HG03108 (cell line): ENCODE measurements at regions not wholly inside any gene's neighbourhood (a gene's known extent, or its start where the extent isn't known, plus 50 kb on each side); places are given as distances from the start of the nearest gene placed in this dataset.
"Not testable (repeated sequence)": the region's sequence is repeated elsewhere in the genome, so short reads cannot be mapped to it uniquely, and the experiment has no call there.

Source experiments
- ATAC-seq: cut with Tn5 transposase; IDR thresholded peaks from one replicate; pipeline ENCODE4 v1.9.1; 2021; ENCODE audit warnings: moderate library complexity; ENCODE audit not compliant: unreplicated experiment

DNA sequence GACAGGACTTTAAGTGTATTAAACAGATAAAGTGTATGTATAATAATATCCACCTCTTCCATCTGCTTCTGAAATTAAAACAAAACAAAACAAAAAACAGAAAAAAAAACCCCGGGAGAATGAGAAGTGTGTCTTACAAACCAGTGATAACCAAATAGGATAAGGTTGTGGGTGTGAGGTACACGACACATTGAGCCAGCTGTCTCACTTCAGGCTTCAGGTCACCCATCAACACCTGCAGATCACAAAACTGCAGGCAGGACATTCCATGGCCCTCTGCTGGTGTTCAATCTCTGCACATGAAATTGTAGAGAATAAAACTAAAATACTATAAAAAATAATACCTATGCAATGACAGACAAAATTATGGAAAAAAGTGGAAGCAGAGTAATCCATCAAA is 339.9 kb downstream of the SFMBT2 start:
- no peak for ATAC-seq

DNA sequence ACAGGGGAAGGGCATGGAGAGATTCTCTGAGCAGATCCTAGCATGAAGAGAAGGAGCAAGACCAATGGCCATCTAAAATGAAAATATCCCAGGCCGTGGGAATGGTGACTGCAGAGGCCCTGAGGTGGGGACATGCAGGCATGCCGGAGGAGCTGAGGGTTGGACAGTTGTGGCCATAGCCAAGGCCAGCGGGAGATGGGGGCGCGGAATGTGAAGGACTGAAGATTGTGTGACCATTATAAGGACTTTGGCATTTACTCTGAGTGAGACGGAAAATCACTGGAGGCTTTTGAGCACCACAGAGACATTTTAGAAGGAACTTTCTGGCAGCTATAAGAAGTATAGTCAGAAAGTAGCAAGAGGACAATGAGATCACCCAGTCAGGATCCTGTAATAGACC is 341.1 kb downstream of the SFMBT2 start:
- ATAC-seq = no peak

DNA sequence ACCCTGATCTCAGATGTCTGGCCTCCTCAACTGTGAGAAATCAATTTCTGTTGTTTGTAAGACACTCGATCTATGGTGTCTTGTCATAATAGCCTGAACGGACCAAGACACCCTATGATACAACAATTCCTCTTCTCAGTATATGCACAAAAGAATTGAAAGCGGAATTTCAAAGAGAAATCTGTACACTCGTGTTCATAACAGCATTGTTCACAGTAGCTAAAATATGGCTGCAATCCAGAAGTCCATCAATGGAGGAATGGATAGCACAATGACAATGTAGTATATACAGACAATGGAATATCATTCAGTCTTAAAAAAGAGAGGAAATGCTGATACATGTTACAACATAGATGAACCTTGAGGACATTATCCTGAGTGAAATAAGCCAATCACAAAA is 354.6 kb downstream of the SFMBT2 start:
- no peak for ATAC-seq

DNA sequence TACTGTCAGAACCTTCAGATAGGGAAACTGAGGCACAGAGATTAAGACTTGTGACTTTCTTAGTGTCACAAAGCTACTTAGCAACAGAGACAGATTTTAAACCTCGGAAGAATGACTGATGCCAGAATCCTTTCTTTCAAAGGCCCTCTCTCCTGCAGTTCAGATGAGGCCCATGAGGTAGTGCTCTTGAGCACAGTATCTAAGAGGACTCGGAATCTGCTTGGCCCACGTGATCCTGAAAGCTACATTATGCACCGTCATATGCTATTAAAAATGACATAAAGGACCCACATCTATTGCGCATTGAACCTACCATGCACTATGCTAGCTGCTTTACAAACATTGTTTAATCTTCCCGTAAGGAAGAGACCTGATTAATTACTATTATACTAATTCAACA is 355.9 kb downstream of the SFMBT2 start:
- ATAC-seq = no peak

DNA sequence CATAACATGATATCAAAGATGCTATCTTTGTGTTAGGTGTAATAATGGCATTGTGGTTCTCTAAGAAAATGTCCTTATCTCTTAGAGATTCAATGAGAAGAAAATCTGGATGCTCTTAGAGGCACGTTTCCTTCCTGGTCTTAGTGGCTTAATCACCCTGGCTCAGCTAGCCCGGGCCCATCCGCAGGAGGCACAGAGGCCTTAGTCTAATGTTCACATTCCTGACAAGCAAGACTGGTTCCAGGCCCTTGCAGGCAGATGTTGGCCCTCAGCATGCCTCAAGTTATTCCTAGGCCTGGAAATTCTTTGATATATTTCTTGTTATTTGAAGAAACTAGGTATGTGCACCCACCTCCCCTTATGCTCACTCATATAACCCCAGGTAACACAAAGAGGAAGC is 357.6 kb downstream of the SFMBT2 start:
- no peak for ATAC-seq

DNA sequence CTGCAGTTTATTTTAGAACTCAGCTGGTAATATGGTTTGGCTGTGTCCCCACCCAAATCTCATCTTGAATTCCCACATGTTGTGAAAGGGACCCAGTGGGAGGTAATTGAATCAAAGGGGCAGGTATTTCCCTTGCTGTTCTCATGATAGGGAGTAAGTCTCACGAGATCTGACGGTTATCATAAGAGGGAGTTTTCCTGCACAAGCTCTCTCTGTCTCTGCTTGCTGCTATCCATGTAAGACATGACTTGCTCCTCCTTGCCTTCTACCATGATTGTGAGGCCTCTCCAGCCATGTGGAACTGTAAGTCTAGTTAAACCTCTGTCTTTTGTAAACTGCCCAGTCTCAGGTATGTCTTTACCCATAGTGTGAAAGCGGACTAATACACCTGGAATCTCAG is 360.8 kb downstream of the SFMBT2 start:
- not testable (repeated sequence) for ATAC-seq

DNA sequence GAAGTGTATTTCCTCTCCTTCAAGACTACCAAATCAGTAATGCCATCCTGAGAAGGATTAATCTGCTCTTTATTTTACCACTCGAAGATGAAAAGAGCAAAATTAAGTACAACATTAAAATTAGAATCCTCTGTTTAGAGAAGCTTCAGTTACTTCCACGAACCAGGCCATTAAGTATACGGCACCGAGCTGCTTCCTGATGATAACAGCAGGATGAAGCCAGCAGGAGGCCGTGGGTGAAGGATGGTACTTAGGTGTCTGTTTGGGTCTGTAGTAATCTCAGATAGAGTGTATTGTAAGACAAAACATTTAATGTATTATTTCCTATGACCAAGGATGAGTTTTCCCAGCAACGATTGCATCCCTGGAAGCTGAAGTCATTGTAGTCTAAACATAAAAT is 362.8 kb downstream of the SFMBT2 start:
- ATAC-seq = no peak

DNA sequence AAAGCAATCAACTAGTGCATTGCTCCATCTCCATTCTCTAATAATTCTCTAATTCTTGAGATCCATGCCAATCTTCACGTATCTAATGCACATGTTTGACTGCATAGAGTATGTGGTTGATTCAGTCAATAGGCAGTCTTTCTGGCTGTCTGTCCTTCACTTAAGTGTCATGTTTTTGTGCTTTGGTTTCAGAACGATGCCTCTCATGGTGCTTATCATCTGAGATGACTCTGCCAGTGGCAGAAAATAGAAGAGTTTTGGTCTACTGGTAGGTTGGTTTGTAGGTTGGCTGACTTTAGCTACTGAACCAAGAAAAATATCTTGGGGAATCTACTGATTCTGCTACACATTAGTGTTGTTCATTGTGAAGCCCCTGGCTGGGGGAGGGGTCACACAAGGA is 364.2 kb downstream of the SFMBT2 start:
- ATAC-seq = peak; percentile 45

DNA sequence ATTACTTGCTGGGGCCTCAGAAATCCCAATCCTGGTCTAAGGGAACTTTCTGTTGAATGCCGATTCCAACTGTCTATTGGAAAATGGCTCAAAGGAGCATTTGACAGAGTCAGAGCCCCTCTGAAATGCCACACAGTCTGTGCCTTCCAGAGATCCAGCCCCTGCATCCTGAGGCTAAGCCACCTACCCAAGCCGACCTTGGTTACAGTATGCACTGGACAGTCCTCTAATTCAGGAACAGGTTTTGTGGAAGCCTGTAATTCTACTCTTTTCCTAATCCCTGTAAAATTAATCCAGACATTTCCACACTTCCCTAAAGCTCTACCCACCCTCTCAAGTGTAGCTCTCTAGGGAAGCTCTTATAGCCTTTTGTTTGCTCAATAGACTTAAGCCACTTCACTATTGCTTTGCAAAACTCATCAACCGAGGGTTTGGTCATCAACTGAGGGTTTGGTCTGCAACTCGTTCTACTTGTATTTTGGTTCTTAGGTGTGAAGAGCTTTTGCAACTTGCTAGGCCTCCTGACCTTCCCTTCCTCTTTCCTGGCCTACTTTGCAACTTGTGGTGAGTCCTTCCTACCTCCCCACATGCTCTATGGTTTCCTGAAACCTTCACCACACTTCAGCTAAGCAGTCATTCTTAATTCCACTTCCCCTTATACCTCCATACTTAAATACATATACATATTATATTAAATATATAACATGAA is 364.8 kb downstream of the SFMBT2 start:
- peak; percentile 84 for ATAC-seq

DNA sequence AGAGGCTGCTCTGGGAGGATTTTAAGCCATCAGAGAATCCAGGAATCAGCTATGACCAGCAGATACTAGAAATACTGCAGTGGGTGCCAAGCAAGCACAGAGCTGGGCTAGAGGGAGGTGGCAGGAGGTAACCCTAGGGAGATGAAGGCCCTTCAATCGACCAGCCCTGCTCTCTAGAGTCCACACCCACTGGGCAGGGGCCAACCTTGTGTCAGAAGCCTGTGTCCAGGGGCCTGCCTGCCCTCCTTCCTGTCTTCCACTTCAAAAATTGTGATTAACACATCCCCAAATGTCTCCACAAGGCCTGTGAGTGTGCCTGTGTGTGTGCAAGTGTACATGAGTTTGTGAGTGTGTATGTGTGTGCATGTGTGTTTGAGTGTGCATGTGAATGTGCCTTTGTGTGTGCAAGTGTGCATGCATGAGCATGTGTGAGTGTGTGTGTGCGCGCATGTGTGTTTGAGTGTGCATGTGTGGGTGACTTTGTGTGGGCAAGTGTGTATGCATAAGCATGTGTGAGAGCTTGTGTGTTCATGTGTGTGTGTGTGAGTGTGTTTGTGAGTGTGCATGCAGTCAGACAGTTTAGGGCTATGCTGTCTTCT is 367.7 kb downstream of the SFMBT2 start:
- ATAC-seq = no peak

DNA sequence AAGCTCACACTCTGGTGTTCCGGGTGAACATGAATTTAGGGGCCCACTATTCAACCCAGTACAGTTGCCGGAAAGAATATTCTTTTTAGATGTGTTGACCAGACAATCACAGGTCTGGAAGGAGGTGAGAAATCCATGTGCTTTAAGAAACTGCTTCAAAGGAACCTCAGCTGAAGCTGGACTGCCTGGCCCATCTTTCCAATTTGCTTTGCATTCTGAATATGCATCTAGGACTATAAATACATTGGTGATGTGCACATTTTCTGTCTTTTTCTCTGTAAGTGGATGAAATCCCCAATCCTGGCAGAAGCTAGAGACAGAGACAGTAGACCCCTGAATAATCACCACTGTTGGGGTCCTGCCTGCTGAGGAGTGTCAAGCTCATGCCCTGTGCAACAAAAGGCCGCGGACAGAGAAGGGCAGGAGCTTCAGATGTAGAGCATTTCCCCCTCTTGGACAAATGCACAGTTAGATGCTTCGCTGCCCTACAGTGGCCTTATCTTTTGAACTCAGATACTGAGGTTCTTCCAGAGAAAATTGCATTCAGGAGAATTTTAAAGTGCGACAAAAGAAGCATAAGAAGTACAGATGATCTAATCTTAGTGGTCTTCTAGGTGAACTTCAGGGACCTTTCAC is 368.3 kb downstream of the SFMBT2 start:
- no peak for ATAC-seq

DNA sequence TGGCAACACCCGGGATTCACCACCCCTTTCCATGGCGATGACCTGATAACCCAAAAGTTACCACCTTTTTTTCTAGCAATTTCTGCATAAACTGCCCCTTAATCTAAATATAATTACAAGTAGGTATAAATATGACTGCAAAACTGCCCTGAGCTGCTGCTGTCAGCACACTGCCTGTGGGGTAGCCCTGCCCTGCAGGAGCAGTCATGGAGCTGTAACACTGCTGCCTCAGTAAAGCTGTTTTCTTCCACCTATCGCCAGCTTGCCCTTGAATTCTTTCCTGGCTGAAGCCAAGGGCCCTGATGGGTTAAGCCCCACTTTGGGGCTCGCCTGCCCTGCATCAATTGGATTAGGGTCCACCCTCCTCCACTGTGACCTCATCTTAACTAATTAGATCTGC is 368.8 kb downstream of the SFMBT2 start:
- ATAC-seq = no peak

DNA sequence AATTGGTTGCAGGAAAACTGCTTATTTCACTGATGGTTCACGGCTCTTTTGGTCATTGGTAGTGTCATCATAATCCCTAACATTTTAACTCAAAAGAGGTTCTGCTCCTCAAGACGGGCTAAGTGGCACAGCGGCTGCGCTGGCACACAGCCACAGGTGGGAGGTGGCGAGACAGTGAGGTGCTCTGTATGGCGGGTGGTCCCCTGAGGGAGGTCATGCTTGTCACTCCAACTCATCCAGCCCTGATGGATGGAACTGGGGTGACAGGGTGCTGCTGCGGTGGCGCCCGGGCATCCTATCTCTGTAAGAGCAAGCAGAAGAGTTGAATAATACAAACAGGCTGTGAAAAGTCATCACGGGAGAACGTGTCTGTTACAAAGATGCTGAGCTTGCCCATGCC is 370.2 kb downstream of the SFMBT2 start:
- ATAC-seq = no peak

DNA sequence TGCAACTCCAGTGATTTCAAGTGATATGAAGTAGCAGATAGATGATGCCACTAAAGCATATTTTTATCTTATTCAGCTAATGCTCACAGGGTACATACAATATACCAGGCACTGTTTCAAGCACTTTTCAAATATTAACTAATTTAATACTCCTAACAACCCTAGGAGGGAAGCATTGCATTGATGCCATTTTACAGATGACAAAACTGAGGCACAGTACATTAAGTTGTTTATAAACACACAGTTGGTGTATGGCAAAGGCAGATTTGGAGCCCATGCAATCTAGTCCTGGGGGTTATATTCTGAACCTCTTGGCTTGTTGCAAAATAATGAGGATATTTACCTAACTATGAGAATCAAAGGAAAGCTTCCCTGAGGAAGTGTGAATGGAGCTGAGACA is 371.0 kb downstream of the SFMBT2 start:
- no peak for ATAC-seq

DNA sequence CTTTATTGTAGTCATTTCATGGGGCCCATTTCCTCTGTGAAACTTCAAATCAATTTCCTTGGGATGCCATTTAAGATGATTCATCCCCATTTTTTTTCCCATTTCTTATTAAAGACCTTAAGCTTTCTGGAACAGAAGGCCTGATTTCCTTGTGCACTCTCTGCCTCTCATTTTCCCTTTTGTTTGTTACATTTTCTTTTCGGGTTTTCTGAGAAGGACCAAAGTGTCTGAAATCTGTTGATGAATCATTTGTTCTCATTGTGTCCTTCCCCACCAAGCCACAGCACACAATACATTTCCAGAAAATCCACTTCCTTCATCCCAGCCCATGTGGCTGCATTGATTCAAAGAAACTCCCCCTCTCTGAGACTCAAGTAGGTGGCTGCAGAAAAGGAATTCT is 372.4 kb downstream of the SFMBT2 start:
- ATAC-seq = no peak

DNA sequence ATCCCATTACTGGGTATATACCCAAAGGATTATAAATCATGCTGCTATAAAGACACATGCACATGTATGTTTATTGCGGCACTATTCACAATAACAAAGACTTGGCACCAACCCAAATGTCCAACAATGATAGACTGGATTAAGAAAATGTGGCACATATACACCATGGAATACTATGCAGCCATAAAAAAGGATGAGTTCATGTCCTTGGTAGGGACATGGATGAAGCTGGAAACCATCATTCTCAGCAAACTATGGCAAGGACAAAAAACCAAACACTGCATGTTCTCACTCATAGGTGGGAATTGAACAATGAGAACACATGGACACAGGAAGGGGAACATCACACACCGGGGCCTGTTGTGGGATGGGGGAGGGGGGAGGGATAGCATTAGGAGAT is 373.4 kb downstream of the SFMBT2 start:
- not testable (repeated sequence) for ATAC-seq

DNA sequence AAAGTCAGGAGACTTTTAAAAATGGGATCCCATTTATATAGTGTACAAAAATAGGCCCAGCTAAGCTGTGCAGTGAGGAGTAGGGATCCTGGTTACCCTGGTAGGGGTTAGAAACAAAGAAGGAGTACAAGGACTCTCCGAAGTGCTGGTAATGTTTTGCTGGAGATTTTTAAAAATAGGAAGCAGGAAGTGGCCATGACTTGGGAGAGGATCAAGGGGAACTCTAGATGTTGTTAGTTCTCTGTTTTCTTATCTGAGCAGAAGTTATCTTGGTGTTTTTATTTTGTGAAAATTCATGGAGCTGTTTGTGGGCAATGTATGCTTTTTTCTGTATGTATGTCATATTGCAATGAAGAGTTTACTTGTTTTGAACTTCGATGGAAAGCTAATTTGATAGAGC is 373.9 kb downstream of the SFMBT2 start:
- no peak for ATAC-seq

DNA sequence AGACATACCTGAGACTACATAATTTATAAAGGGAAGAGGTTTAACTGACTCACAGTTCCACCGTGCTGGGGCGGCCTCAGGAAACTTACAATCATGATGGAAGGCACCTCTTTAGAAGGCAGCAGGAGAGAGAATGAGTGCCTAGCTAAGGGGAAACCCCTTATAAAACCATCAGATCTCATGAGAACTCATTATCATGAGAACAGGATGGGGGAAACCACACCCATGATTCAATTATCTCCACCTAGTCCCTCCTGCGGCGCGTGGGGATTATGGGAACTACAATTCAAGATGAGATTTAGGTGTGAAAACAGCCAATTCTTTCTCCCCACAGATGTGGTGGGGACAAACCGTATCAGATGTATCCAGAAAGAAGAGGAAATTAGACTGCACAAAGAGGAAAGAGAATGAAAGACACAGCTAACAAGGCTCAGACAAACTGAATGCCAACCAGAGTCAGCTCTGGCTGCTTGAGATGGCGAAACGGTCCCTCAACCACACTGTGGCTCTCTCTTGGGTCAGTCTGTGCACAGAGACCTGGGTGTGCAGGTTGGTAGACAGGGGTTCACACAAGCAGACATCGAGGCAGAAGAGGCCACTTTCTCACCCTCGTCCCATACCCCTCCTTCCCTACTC is 375.6 kb downstream of the SFMBT2 start:
- no peak for ATAC-seq

DNA sequence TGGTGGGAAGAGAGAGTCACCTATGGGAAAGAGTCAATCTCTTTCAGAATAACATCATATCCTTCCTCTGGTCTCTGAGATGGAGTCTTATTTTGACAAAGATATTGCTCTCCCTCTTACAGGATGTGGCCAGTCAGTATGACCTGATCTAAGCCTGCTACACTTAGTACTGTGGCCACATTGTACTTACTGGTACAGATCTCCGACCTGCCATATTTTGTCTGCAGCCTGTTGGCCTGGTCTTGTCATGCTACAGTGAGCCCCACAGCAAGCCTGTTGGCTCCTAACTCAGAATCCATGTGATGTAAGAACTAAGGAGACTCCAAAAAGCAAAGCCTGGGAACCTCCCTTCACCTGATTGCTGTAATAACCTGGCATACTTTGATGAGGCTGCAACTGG is 377.8 kb downstream of the SFMBT2 start:
- ATAC-seq = no peak

DNA sequence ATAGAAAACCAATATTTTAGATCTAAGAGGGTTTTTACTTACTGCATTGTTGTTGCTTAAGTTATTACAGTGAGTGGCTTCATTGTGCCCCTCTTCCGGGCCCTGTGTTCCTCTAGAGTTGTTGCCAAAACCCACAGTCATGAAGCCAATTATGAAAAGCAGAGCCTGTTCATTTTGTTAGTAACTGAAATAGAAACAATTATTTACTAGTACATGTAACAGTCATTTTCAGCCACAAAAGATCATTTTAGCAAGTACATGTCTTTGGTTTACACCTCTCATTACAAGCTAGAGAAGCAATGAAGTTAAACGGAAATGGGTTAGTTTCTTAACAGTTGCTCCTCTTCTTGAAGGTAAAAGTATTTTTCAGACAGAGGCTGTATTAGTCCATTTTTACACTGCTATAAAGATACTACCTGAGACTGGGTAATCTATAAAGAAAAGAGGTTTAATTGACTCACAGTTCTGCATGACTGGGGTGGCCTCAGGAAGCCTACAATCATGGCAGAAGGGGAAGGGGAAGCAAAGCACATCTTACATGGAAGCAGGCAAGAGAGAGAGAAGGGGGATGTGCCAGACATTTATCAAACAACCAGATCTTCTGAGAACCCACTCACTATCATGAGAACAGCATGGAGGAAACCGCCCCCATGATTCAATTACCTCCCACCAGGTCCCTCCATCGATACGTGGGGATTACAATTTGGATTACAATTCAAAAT is 380.5 kb downstream of the SFMBT2 start:
- no peak for ATAC-seq

DNA sequence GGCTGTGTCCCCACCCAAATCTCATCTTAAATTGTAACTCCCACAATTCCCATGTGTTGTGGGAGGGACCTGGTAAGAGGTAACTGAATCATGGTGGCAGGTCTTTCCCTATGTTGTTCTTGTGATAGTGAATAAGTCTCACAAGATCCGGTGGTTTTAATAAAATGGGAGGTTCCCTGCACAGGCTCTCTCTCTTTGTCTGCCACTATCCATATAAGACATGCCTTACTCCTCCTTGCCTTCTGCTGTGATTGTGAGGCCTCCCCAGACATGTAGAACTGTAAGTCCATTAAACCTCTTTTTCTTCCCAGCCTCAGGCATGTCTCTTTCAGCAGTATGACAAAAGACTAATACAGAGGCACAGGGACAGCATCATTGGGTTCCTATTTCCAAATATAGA is 381.2 kb downstream of the SFMBT2 start:
- no peak for ATAC-seq

DNA sequence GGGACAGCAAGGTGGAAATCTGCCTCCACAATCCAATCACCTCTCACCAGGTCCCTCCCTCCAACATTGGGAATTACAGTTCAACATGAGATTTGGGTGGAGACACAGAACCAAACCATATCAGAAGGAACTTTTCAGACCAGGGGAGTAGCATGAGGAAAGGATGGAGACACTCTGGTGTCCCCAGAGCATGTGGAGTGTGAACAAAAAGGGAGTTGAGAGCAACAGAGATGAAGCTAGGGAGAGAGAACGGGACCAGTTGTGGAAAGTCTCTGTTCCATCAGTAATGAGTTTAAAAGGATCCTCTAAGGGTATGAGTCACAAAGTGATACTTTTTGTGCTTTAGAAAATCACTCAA is 382.0 kb downstream of the SFMBT2 start:
- ATAC-seq = no peak
